ENCODE measurements at regions not wholly inside any gene's neighbourhood (a gene's known extent, or its start where the extent isn't known, plus 50 kb on each side); places are given as distances from the start of the nearest gene placed in this dataset.

DNA sequence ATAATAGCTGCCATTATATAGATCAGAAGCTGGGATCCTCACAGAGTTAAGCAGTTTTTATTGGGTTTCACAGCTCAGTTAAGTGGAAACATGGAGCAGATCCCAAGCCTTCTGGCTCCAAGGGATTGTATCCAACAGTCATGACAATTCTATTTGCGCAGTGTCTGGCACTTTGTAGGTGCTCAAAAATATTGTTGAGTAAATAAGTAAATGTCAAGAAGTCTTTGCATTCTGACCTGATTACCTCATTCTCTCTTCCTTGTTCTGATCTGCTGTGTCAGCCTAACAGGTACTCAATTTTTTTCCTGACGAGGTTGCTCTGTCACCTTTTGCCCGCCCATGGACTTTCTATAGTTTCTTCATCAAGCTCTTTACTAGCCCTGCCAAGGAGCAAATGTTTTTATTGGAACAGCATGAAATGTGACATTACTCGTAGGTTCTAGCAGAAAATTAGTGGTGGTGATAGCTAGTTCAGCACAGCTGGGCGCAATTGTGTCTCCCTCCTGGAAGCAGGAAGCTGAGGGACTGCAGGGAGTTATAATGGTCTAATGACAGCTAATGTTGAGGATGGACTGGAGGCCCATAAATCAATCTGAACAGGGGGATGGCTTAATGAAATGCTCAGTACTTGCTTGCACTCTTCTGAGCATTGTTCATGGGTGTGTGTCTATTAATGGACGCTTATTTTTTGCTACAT, 680.2 kb downstream of the CCSER2 start:
- Histone ChIP-seq H3K36me3 (ENCODE audit: control insufficient read depth in 2 of 2, insufficient read depth in 1 of 2, low read length in 2 of 2) (no peaks in the 10 kb centered on the region), H3K9me3 (ENCODE audit: control insufficient read depth, insufficient read depth, low read depth, low read length) (no peaks in the 10 kb centered on the region), H3K27ac (ENCODE audit: extremely low read depth, low read depth, low read length) (no peak overlapping the region), H3K4me1 (ENCODE audit: control insufficient read depth, insufficient read depth, low read length) (peaks cover 6% of the 10 kb centered on the region), H3K4me3 (ENCODE audit: low read depth, low read length) (no peak overlapping the region)
- POLR2A ChIA-PET = no interaction called here
- CTCF ChIA-PET = interaction anchor here (0.7 to 0.8 kb wide), 3 partner anchors 16 to 395 kb away, joined by 3 to 4 read pairs (median 3); no protein-coding TSS in a partner anchor
- TF ChIP-seq ZIC2 (tag by site-specific recombination; IDR thresholded peaks at IDR 0.05) (0 out of 2 replicates have a peak, but pooled peaks have one; percentile 9), GLIS1 (tag by site-specific recombination; IDR thresholded peaks at IDR 0.05) (peak; percentile 16; the same call in 1 of the 2 replicates), ZNF48 (tag by site-specific recombination; IDR thresholded peaks at IDR 0.05) (no peak)

DNA sequence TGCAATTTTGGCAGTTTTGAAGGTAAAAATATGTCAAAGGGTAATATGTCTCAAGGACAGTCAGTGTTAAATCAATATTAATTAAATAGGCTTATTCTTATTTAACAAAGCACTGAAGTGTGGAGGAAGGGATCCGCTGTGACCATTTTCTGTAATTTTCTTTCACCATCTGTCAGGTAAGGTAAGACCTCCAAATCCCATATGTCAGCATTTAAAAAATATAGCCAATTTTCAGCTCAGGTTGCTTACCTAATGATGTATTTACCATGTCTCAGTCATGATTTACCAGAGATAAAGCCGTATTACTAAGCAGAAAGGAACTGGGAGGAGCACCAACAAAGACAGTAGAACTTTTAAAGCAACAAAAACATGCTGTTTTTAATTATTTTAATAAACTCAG, 683.9 kb downstream of the CCSER2 start:
- ChIA-PET POLR2A (no interaction called here), CTCF (interaction anchor here (1.1 kb wide), 1 partner anchor 1088 kb away, joined by 6 read pairs; no protein-coding TSS in a partner anchor)
- H3K4me3 ChIP-seq (ENCODE audit: low read depth, low read length) = no peak overlapping the region
- peaks cover 6% of the 10 kb centered on the region for H3K4me1 ChIP-seq (ENCODE audit: control insufficient read depth, insufficient read depth, low read length)
- H3K27ac ChIP-seq (ENCODE audit: extremely low read depth, low read depth, low read length) = no peak overlapping the region
- no peaks in the 10 kb centered on the region for H3K36me3 ChIP-seq (ENCODE audit: control insufficient read depth in 2 of 2, insufficient read depth in 1 of 2, low read length in 2 of 2)
- H3K9me3 ChIP-seq (ENCODE audit: control insufficient read depth, insufficient read depth, low read depth, low read length) = no peaks in the 10 kb centered on the region
- TF ChIP-seq ZNF391 (tag by site-specific recombination; IDR thresholded peaks at IDR 0.05; ENCODE audit: borderline replicate concordance, low read depth) (no peak), ZFHX2 (tag by site-specific recombination; conservative IDR thresholded peaks at IDR 0.05) (no peak), IKZF3 (tag by site-specific recombination; IDR thresholded peaks at IDR 0.05) (no peak), ZNF248 (tag by site-specific recombination; IDR thresholded peaks at IDR 0.05) (no peak), ZIC2 (tag by site-specific recombination; IDR thresholded peaks at IDR 0.05) (no peak), ZNF433 (tag by site-specific recombination; IDR thresholded peaks at IDR 0.05; ENCODE audit: low read depth) (no peak), MZF1 (tag by site-specific recombination; IDR thresholded peaks at IDR 0.05; ENCODE audit: borderline replicate concordance) (no peak), ZNF555 (tag by site-specific recombination; conservative IDR thresholded peaks at IDR 0.05) (no peak), ZNF24 (tag by site-specific recombination; IDR thresholded peaks at IDR 0.05) (no peak)

DNA sequence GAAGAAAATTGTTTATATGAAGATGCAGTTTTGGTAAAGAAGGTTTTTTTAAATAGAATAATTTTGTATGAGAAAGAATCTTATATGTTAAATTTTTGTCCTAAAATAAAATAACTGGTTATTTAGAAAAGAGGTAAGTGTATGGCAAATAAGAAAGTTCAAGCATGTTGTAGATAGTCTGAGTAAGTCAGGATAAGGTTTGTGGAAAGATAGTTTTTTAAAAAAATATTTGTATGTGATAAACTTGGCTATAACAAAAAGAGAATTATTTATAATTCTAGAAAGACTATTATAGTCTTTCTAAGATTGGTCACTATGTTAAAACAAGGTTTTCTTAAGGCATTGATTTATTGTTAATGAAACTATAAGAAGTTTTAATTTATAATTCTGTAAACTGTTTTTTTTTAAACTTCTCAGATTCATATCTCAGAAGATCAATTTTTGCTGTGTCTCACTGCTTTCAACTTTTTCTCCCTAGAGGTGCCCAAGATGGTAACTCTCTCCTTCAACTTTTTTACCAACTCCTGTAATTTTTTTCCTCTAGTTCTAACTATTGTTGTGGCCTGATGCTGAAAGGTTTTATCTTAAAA, 698.6 kb downstream of the CCSER2 start:
- TF ChIP-seq, protein P1, sequence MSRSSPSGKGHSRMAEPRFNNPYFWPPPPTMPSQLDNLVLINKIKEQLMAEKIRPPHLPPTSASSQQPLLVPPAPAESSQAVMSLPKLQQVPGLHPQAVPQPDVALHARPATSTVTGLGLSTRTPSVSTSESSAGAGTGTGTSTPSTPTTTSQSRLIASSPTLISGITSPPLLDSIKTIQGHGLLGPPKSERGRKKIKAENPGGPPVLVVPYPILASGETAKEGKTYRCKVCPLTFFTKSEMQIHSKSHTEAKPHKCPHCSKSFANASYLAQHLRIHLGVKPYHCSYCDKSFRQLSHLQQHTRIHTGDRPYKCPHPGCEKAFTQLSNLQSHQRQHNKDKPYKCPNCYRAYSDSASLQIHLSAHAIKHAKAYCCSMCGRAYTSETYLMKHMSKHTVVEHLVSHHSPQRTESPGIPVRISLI (tag by site-specific recombination; IDR thresholded peaks at IDR 0.05) = peak; percentile 39; the same call in 1 of the 2 replicates
- TF ChIP-seq SETDB1 (IDR thresholded peaks at IDR 0.05; ENCODE audit: insufficient read length, low read length) = peak; percentile 98
- 0 out of 2 replicates have a peak, but pooled peaks have one; percentile 65 for TF ChIP-seq TRIM28 (IDR thresholded peaks at IDR 0.05; ENCODE audit: borderline replicate concordance, low read length)
- no peak for TF ChIP-seq ZNF600 (tag by site-specific recombination; IDR thresholded peaks at IDR 0.05)
- no peak for TF ChIP-seq TCF7L2 (IDR thresholded peaks at IDR 0.05; ENCODE audit: borderline replicate concordance, low read depth, low read length)
- TF ChIP-seq KLF16 (tag by site-specific recombination; IDR thresholded peaks at IDR 0.05) = no peak
- Histone ChIP-seq H3K36me3 (ENCODE audit: control insufficient read depth in 2 of 2, insufficient read depth in 1 of 2, low read length in 2 of 2) (no peaks in the 10 kb centered on the region), H3K9me3 (ENCODE audit: control insufficient read depth, insufficient read depth, low read depth, low read length) (no peaks in the 10 kb centered on the region), H3K4me3 (ENCODE audit: low read depth, low read length) (no peak overlapping the region), H3K4me1 (ENCODE audit: control insufficient read depth, insufficient read depth, low read length) (no peaks in the 10 kb centered on the region), H3K27ac (ENCODE audit: extremely low read depth, low read depth, low read length) (no peak overlapping the region)
- ChIA-PET POLR2A (no interaction called here), CTCF (no interaction called here)

DNA sequence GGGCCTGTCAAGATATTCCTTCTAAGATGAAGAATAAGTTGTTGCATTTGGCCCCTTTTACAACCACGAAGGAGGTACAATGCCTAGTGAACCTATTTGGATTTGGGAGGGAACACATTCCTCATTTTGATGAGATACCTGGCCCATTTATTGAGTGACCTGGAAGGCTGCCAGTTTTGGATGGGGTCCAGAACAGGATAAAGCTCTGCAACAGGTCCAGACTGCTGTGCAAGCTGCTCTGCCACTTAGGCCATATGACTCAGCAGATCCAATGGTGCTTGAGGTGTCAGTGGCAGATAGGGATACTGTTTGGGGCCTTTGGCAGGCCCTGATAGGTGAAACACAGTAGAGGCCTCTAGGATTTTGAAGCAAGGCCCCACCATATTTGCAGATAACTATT, 704.6 kb downstream of the CCSER2 start:
- Histone ChIP-seq H3K36me3 (ENCODE audit: control insufficient read depth in 2 of 2, insufficient read depth in 1 of 2, low read length in 2 of 2) (no peaks in the 10 kb centered on the region), H3K4me1 (ENCODE audit: control insufficient read depth, insufficient read depth, low read length) (no peaks in the 10 kb centered on the region), H3K4me3 (ENCODE audit: low read depth, low read length) (no peak overlapping the region), H3K27ac (ENCODE audit: extremely low read depth, low read depth, low read length) (no peak overlapping the region), H3K9me3 (ENCODE audit: control insufficient read depth, insufficient read depth, low read depth, low read length) (no peaks in the 10 kb centered on the region)
- no peak for TF ChIP-seq ZNF202 (tag by site-specific recombination; IDR thresholded peaks at IDR 0.05; ENCODE audit: borderline replicate concordance)
- no peak for TF ChIP-seq TCF7L2 (IDR thresholded peaks at IDR 0.05; ENCODE audit: borderline replicate concordance, low read depth, low read length)
- TF ChIP-seq ZFHX2 (tag by site-specific recombination; conservative IDR thresholded peaks at IDR 0.05) = no peak
- no peak for TF ChIP-seq ZBTB1 (tag by site-specific recombination; IDR thresholded peaks at IDR 0.05)
- TF ChIP-seq SCRT2 (tag by site-specific recombination; IDR thresholded peaks at IDR 0.05) = 0 out of 2 replicates have a peak, but pooled peaks have one; percentile 25
- no peak for TF ChIP-seq ZNF707 (tag by site-specific recombination; IDR thresholded peaks at IDR 0.05)
- no peak for TF ChIP-seq HOXA7 (CRISPR knock-in tag; IDR thresholded peaks at IDR 0.05; ENCODE audit: borderline replicate concordance)
- no peak for TF ChIP-seq OSR2 (tag by site-specific recombination; IDR thresholded peaks at IDR 0.05)
- ChIA-PET CTCF (no interaction called here), POLR2A (no interaction called here)
